GM19240 (cell line): ENCODE measurements at regions not wholly inside any gene's neighbourhood (a gene's known extent, or its start where the extent isn't known, plus 50 kb on each side); places are given as distances from the start of the nearest gene placed in this dataset.

Experiments used
- DNase-seq: peaks from one replicate; pipeline ENCODE4 v3.0.0; 2011; ENCODE audit warnings: low spot score; ENCODE audit not compliant: insufficient read length

- no peak for DNase-seq
Measured at GRCh38 chr10:3692387-3692999, 92.5 kb downstream of the KLF6 start.

GRCh38 chr10:3691482-3691881 lies 93.5 kb downstream of the KLF6 start:
- DNase-seq = no peak

GRCh38 chr10:3689871-3690510 lies 95.0 kb downstream of the KLF6 start:
- DNase-seq = no peak

- DNase-seq = no peak
Measured at GRCh38 chr10:3687510-3688081, 97.4 kb downstream of the KLF6 start.

- DNase-seq = no peak
Measured at GRCh38 chr10:3685384-3685783, 99.6 kb downstream of the KLF6 start.

GRCh38 chr10:3684891-3685290 lies 100.1 kb downstream of the KLF6 start:
- no peak for DNase-seq

- no peak for DNase-seq
Measured at GRCh38 chr10:3683560-3683959, 101.4 kb downstream of the KLF6 start.

GRCh38 chr10:3682745-3683144 lies 102.3 kb downstream of the KLF6 start:
- DNase-seq = no peak

- no peak for DNase-seq
Measured at GRCh38 chr10:3681642-3682554, 103.1 kb downstream of the KLF6 start.

GRCh38 chr10:3679950-3680629 lies 104.9 kb downstream of the KLF6 start:
- no peak for DNase-seq

GRCh38 chr10:3678629-3679227 lies 106.3 kb downstream of the KLF6 start:
- DNase-seq = no peak

- no peak for DNase-seq
Measured at GRCh38 chr10:3676564-3676963, 108.4 kb downstream of the KLF6 start.

GRCh38 chr10:3672220-3672619 lies 112.8 kb downstream of the KLF6 start:
- no peak for DNase-seq

GRCh38 chr10:3671386-3671955 lies 113.5 kb downstream of the KLF6 start:
- no peak for DNase-seq

- DNase-seq = no peak
Measured at GRCh38 chr10:3668966-3669330, 116.1 kb downstream of the KLF6 start.

- DNase-seq = no peak
Measured at GRCh38 chr10:3668276-3668965, 116.6 kb downstream of the KLF6 start.

GRCh38 chr10:3666525-3667302 lies 118.3 kb downstream of the KLF6 start:
- DNase-seq = no peak

- no peak for DNase-seq
Measured at GRCh38 chr10:3665316-3665908, 119.6 kb downstream of the KLF6 start.

- no peak for DNase-seq
Measured at GRCh38 chr10:3662775-3663174, 122.2 kb downstream of the KLF6 start.
